H1 (cell line): ENCODE measurements at regions not wholly inside any gene's neighbourhood (a gene's known extent, or its start where the extent isn't known, plus 50 kb on each side); places are given as distances from the start of the nearest gene placed in this dataset.

ENCODE experiments used
- BCL11A ChIP-seq, 2 experiments: IDR thresholded peaks; one replicate each; pipeline ENCODE4 v1.6.1; 2011; ENCODE audit warnings: low read depth in 2 of 2, low read length in 2 of 2, mild to moderate bottlenecking in 2 of 2
- CEBPB ChIP-seq: IDR thresholded peaks from 2 replicates; pipeline ENCODE4 v1.6.1; 2012; ENCODE audit warnings: low read depth, low read length
- GTF2F1 ChIP-seq: IDR thresholded peaks from 2 replicates; pipeline ENCODE4 v1.6.1; 2012; ENCODE audit warnings: low read depth, low read length, improper control_type of control experiment, borderline replicate concordance
- HDAC6 ChIP-seq: IDR thresholded peaks from one replicate; pipeline ENCODE4 v1.7.1; 2012; ENCODE audit warnings: low read depth, mild to moderate bottlenecking, inconsistent platforms, low read length, moderate library complexity
- RNF2 ChIP-seq: fragments of 200-900, 300-1000 bp; sonication (generic); IDR thresholded peaks from 2 replicates; pipeline ENCODE4 v1.7.1; 2016; ENCODE audit warnings: borderline replicate concordance, low read depth, mild to moderate bottlenecking, antibody characterized with exemption, low read length; ENCODE audit not compliant: poor library complexity, severe bottlenecking; ENCODE audit errors: missing control alignments
- SIN3A ChIP-seq, 2 experiments: IDR thresholded peaks in 1 of 2; conservative IDR thresholded peaks in 1 of 2; 2 replicates each; pipeline ENCODE4 v1.6.1; 2011 to 2012; ENCODE audit warnings: low read length in 2 of 2, improper control_type of control experiment in 1 of 2, low read depth in 1 of 2, mild to moderate bottlenecking in 1 of 2
- SIX5 ChIP-seq: IDR thresholded peaks from 2 replicates; pipeline ENCODE4 v1.6.1; 2011; ENCODE audit warnings: mild to moderate bottlenecking, low read depth, low read length
- SP2 ChIP-seq: IDR thresholded peaks from 2 replicates; pipeline ENCODE4 v1.6.1; 2012; ENCODE audit warnings: mild to moderate bottlenecking, low read length, inconsistent platforms
- TF ChIP-seq, protein P1 (sequence below): IDR thresholded peaks from 2 replicates; pipeline ENCODE4 v1.6.1; 2012; ENCODE audit warnings: inconsistent platforms

DNA sequence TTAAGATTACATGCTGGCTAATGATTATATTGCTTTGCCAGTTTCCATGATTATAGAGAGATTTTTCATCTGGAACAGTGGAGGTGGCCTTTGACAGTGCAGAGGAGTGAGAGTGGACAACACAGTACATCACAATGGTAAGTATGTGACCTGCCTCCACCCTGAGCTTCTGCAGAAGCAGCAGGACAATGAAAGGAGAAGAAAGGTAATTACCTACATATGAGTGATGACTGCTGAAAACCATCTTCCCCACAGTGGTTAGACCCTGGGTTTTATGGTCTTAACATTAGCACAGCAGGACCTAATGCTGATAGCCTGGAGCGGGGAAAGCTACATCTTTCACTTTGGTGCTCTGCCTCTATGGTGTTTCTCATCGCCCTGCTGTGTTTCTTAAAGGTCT, 454.7 kb upstream of the DDI1 start (continued):
- TF ChIP-seq CEBPB (no peak), RNF2 (no peak), SP2 (no peak), SIX5 (no peak), HDAC6 (no peak), GTF2F1 (no peak), BCL11A (IDR thresholded peaks at IDR 0.05; ENCODE audit: low read depth in 2 of 2, low read length in 2 of 2) (no peak), SIN3A (conservative IDR thresholded peaks at IDR 0.05 in 1 of 2, IDR thresholded peaks at IDR 0.05 in 1 of 2; ENCODE audit: low read depth in 1 of 2, low read length in 2 of 2) (no peak)
- TF ChIP-seq, protein P1, sequence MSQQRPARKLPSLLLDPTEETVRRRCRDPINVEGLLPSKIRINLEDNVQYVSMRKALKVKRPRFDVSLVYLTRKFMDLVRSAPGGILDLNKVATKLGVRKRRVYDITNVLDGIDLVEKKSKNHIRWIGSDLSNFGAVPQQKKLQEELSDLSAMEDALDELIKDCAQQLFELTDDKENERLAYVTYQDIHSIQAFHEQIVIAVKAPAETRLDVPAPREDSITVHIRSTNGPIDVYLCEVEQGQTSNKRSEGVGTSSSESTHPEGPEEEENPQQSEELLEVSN: no peak
